ENCODE measurements at regions not wholly inside any gene's neighbourhood (a gene's known extent, or its start where the extent isn't known, plus 50 kb on each side); places are given as distances from the start of the nearest gene placed in this dataset.
A peak's percentile ranks its signal among the peaks of the same experiment; 100 is the strongest.

- ATAC-seq = peak in 1 of 2 donors; percentile 77
- DNase-seq = no peak
These were observed 1005.2 kb upstream of the CADM2 start for GRCh38 chr3:83953417-83954089.

GRCh38 chr3:83956431-83956830 lies 1002.4 kb upstream of the CADM2 start:
- intact Hi-C loops (cut with DNase I) = no loop called here
- ATAC-seq (no peak), DNase-seq (no peak)

More at GRCh38 chr3:83953417-83954089, 1005.2 kb upstream of the CADM2 start:
- intact Hi-C loops (cut with DNase I) = no loop called here

- ATAC-seq (no peak), DNase-seq (no peak)
- intact Hi-C loops (cut with DNase I) = no loop called here
These were observed 990.4 kb upstream of the CADM2 start for GRCh38 chr3:83968356-83968755.

GRCh38 chr3:83971666-83972065 lies 987.1 kb upstream of the CADM2 start:
- DNase-seq (no peak), ATAC-seq (no peak)
- intact Hi-C loops (cut with DNase I) = no loop called here

- ATAC-seq (no peak), DNase-seq (no peak)
- intact Hi-C loops (cut with DNase I) = no loop called here
These were observed 950.2 kb upstream of the CADM2 start for GRCh38 chr3:84008623-84009022.

- ATAC-seq (no peak), DNase-seq (no peak)
- intact Hi-C loops (cut with DNase I) = no loop called here
These were observed 934.9 kb upstream of the CADM2 start for GRCh38 chr3:84023842-84024241.

GRCh38 chr3:84039099-84039498 lies 919.7 kb upstream of the CADM2 start:
- no peak for ATAC-seq
- DNase-seq = no peak
- intact Hi-C loops (cut with DNase I) = no loop called here

GRCh38 chr3:84042399-84043106 lies 916.2 kb upstream of the CADM2 start:
- ATAC-seq (no peak), DNase-seq (no peak)
- intact Hi-C loops (cut with DNase I) = no loop called here

GRCh38 chr3:84066915-84067314 lies 891.9 kb upstream of the CADM2 start:
- intact Hi-C loops (cut with DNase I) = no loop called here
- ATAC-seq = no peak
- DNase-seq = no peak

GRCh38 chr3:84073664-84074063 lies 885.1 kb upstream of the CADM2 start:
- no peak for DNase-seq
- intact Hi-C loops (cut with DNase I) = no loop called here
- no peak for ATAC-seq

- ATAC-seq = no peak
- DNase-seq = no peak
- intact Hi-C loops (cut with DNase I) = no loop called here
These were observed 884.0 kb upstream of the CADM2 start for GRCh38 chr3:84074767-84075166.

- DNase-seq (no peak), ATAC-seq (no peak)
- intact Hi-C loops (cut with DNase I) = no loop called here
These were observed 881.3 kb upstream of the CADM2 start for GRCh38 chr3:84077479-84077878.

GRCh38 chr3:84082726-84083125 lies 876.1 kb upstream of the CADM2 start:
- DNase-seq (no peak), ATAC-seq (no peak)
- intact Hi-C loops (cut with DNase I) = no loop called here

GRCh38 chr3:84092907-84093306 lies 865.9 kb upstream of the CADM2 start:
- intact Hi-C loops (cut with DNase I) = no loop called here
- no peak for DNase-seq
- ATAC-seq = no peak

- no peak for DNase-seq
- no peak for ATAC-seq
- intact Hi-C loops (cut with DNase I) = no loop called here
These were observed 862.6 kb upstream of the CADM2 start for GRCh38 chr3:84096188-84096587.

GRCh38 chr3:84100861-84101260 lies 857.9 kb upstream of the CADM2 start:
- DNase-seq (no peak), ATAC-seq (no peak)
- intact Hi-C loops (cut with DNase I) = no loop called here

GRCh38 chr3:84108442-84108971 lies 850.3 kb upstream of the CADM2 start:
- intact Hi-C loops (cut with DNase I) = no loop called here
- DNase-seq (no peak), ATAC-seq (peak in 1 of 2 donors; percentile 50)

- intact Hi-C loops (cut with DNase I) = no loop called here
- ATAC-seq (no peak), DNase-seq (no peak)
These were observed 848.9 kb upstream of the CADM2 start for GRCh38 chr3:84109911-84110310.

- intact Hi-C loops (cut with DNase I) = no loop called here
- DNase-seq (no peak), ATAC-seq (no peak)
These were observed 848.0 kb upstream of the CADM2 start for GRCh38 chr3:84110787-84111186.

GRCh38 chr3:84125201-84125721 lies 833.5 kb upstream of the CADM2 start:
- ATAC-seq (no peak), DNase-seq (no peak)
- intact Hi-C loops (cut with DNase I) = no loop called here

- intact Hi-C loops (cut with DNase I) = no loop called here
- DNase-seq (no peak), ATAC-seq (no peak)
These were observed 833.0 kb upstream of the CADM2 start for GRCh38 chr3:84125760-84126159.
